ENCODE measurements at regions not wholly inside any gene's neighbourhood (a gene's known extent, or its start where the extent isn't known, plus 50 kb on each side); places are given as distances from the start of the nearest gene placed in this dataset.
"Not testable (repeated sequence)": the region's sequence is repeated elsewhere in the genome, so short reads cannot be mapped to it uniquely, and the experiment has no call there.

GRCh38 chr11:39144351-39145130 is 2314.9 kb downstream of the LRRC4C start:
- no peak for DNase-seq (ENCODE audit: low read depth)

GRCh38 chr11:39139581-39139980 is 2319.9 kb downstream of the LRRC4C start:
- DNase-seq (ENCODE audit: low read depth), result no peak

- DNase-seq (ENCODE audit: low read depth), result no peak
These were observed 2338.6 kb downstream of the LRRC4C start for GRCh38 chr11:39120890-39121289.

DNA sequence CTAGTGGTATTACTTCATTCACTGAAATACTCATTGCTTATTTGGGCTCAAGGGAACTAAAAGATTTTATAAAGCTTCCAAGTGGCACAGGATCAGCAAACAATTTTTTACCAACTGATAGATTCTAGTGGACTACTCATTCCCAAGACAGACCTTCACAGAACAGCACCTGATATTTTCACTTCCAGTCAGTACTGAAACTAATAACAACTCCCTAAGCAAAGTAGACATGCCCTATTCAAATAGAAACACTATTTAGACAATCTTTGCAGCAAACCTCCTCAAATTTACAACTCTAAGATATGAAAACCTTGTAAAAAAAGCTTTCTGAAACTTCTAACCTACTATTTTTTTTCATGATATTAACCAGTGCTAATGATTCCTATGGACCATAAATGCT is 2345.8 kb downstream of the LRRC4C start:
- no peak for DNase-seq (ENCODE audit: low read depth)

DNA sequence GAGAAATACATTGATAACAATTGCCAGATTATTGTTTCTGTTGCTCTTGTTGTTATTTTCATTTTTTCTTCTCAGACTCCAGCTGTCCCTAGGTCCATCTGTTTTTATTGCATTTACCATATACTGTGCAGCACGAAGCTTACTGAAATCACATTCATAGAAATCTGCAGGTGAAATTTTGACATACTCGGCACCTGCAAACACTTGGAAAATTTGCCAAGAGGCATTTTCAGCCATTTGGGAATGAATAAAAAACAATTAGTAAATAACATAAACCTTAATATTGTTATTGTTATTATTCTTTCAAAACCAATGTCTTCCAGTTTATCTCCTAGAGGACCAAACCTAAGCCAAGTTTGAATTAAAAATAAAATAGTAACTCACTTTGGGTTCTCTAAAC is 2357.2 kb downstream of the LRRC4C start:
- DNase-seq (ENCODE audit: low read depth), result no peak

DNA sequence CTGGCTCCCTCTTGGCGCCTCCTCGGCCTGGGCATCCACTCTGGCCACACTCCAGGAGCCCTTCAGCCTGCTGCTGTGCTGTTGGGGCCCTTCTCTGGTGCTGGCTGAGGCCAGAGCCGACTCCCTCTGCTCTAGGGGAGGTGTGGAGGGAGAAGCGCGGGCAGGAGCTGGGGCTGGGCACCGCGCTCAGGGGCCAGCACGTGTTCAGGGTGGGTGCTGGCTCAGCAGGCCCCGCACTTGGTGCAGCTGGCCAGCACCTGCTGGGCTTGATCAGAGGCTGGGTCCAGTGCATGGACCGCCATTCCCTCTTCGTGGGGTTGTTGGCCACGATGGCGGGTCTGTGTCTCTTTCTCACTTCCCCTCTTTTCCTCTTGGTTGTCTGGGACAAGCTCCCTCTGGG is 2381.0 kb downstream of the LRRC4C start:
- no peak for DNase-seq (ENCODE audit: low read depth)

DNA sequence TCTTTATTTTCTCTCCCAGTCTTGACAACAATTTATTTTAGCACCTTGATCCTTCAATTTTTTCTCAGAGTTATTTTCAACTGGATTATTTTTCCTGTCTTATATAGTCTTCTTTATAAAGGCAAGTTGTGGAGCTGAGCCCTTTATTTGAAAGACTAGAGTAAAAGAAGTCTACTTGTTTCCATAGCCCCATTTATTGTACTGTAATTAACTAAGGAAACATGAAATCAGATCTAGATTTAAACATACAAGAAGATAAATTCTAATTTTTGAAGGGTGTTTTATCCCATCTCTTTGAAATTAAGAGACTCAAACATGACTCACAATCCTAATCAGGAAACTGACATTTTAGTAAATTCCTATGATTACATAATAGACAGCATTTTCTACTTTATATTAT is 2421.8 kb downstream of the LRRC4C start:
- no peak for DNase-seq (ENCODE audit: low read depth)

DNA sequence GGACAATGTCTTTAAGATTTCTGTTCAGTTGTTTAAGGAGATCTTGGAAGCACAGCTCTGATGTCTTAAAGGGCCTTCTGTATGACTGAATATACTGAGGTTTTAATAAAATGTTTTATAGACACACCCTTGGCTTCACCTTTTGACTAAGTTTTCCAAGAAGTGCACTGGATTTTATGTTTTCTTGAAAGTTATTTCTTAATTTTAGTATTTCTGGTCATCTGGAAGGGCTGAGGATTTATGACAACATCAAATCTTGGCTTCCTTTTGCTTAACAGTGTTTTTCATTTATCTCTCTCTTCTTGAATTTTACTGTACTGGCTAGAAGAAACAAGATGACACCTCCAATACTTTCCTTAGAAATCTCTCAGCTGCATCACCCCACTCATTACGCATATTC is 2423.4 kb downstream of the LRRC4C start:
- no peak for DNase-seq (ENCODE audit: low read depth)

DNA sequence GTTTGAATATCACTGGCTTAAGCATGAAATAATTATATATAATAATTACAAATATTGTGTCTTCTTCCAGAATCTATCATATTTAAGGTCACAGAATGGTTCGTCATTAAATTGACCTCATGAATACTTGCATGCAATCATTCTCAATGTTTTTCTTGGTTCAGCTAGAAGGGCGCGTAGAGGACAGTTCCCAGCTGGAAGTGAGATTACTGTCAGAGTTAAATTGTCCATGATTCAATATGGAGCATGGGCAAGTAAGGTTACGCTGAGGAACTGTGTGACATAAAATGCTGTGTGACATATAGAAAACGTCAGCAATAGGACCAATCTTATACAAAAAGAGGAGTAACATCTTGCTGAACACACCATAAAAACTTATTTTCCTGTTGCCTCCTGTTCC is 2423.5 kb upstream of the RAG2 start:
- no peak for DNase-seq (ENCODE audit: low read depth)

- DNase-seq (ENCODE audit: low read depth), result no peak
These were observed 2413.8 kb upstream of the RAG2 start for GRCh38 chr11:39011797-39012196.

DNA sequence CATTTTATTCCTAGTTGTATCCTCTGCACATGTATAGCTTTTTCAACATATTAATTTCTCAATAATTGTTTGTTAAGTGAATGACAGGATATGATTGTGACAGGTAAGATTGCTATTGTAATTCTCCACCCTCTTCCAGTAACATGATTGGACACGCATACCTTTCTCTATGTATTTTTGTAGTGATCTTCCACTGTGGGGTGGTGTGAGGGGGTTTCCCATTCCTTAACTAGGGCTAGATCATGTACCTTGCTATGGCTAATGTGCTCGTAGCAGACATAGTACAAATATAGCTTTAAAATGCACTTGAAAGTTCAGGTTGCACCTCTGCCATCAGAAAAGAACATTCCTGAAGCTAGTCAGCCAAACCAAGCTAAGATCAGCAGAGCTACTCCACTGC is 2392.8 kb upstream of the RAG2 start:
- no peak for DNase-seq (ENCODE audit: low read depth)

DNA sequence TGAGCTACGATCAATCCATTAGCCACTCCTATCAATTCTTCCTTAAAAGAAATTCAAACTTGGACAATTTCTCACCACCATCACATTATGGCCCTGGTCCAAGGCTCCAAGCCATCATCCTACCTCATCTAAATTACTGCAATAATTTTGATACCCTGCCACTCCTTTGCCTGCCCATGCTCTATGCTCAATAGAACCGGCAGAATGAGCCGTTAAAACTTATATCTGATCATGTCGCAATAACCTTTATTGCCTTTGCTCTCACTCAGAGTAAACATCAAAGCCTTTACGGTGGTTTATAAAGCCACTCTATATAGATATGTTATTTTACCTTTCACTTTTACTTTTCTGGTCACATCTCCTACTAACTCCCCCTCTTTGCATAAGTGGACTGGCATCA is 2392.1 kb upstream of the RAG2 start:
- DNase-seq (ENCODE audit: low read depth), result no peak

- no peak for DNase-seq (ENCODE audit: low read depth)
These were observed 2390.9 kb upstream of the RAG2 start for GRCh38 chr11:38988908-38989307.

DNA sequence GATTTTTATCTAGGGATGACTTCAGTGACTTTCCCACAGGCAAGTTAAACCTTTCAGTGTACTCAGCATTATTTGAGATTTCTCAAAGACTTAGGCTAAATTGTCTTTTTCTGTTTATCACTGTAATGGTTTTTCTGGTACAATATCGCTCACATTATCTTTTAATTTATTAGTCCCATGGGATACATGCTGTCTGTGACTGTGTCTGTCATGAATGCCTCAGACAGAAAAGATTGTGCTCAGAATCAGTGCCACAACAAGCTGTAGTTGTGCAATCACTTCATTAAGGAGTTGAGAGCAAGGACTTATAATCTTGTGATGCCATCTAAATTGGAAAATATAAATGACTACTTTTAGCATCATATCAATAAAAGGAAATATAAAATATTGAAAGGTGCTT is 2374.2 kb upstream of the RAG2 start:
- no peak for DNase-seq (ENCODE audit: low read depth)

DNA sequence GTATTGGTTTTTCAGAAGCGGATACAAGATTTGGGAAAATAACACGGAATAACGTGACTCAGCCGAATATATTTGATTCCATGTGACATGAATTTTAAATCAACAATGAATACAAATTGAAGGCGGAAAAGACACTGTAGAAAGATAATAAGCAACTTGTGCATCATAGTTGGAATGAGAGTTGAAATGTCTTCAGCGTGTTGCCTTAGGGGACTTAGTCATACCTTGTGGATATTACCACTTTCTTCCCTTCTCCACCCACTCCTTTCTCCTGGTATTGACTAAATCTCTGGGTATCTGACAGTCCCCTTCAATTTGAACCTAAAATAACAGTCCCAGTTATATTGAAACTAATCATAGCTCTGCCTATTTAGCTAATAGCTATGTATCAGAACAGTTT is 2373.1 kb upstream of the RAG2 start:
- DNase-seq (ENCODE audit: low read depth), result no peak

DNA sequence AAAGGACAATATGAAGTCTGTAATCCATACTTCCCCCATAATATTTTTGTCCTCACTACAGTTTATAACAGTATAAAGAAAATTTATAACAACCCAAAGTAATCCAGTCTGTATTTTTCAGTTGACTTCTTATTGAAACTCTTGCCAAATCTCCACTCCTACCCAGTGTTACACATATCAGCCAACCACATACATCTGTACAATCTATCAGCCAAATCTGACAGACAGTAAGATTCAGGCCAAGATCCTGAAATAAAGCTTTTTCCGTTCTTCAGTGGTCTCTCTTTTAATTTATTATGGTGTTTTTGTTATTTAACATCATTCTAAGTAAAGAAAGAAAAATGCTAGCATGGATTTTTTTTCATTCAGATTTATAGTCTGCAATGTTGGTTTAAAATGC is 2370.9 kb upstream of the RAG2 start:
- DNase-seq (ENCODE audit: low read depth), result no peak

- no peak for DNase-seq (ENCODE audit: low read depth)
These were observed 2354.7 kb upstream of the RAG2 start for GRCh38 chr11:38952698-38953097.

DNA sequence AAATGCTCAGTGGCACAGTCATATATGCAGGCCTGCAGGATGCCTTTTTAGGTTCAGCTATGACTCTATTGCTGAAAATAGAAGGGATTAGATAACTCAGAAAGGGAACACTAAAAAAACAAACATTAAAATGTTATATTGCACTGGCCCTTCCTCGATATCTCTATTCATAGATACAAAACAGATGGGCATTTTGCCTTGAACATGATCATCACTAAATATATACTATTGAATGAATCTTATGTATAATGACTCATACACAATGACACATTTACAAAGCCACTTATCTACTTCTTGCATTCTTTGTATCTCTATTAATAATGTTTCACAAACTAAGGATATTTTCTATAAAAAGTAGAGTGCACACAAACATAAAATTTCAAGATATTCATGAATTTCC is 2352.8 kb upstream of the RAG2 start:
- no peak for DNase-seq (ENCODE audit: low read depth)

DNA sequence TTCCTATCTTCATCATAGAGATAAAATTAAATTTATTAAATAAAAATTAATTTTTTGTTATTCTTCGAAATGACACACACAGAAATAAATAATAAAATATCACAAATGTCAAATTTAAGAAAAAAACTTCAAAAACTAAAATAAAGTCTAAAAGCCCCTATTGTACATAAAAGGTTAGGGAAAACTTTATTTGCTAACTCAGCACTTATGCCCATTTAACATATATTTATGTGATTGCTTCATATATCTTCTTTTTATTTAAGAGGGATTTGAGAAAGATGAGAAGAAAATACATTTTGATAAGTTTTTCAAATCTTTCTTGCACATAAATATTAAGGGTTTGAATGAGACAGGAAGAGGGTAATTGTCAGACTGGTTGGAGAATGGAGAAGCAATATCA is 2350.4 kb upstream of the RAG2 start:
- DNase-seq (ENCODE audit: low read depth), result no peak

DNA sequence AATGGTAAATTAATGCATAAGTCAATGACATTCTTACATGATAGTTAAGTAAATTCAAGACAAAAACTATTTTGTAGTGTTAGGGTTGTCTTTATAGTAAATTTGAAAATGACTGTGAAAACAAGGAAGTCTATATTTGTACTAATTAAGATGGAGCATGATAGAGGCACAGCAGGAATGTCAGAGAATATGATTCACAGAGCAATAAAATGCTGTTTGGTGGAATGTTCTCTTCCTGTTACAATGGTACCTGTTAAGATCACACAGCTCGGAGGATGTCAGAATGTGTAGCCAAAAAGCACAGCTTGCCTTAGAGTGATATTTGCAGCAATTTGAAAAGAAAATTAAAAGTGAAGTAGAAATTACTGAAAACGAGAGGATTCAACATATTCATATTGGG is 2339.7 kb upstream of the RAG2 start:
- DNase-seq (ENCODE audit: low read depth), result no peak

- no peak for DNase-seq (ENCODE audit: low read depth)
These were observed 2337.9 kb upstream of the RAG2 start for GRCh38 chr11:38935941-38936340.

DNA sequence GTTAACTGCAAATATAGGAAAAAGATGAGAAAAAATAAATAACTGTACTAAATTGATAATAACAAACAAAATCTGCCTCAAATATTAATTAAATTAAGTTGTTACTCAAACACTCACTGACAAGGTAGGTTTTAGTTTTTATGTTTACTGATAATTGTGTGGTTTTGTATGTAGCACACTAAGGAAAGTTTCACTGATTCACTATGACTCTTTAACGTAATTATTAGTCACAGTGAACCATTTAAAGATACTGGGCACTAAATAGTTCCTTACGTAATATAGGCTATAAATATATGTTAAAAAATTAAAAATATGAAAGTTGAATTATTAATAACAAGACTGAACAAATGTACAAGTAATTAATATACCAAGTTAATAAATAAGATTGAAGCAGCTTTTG is 2330.0 kb upstream of the RAG2 start:
- no peak for DNase-seq (ENCODE audit: low read depth)

DNA sequence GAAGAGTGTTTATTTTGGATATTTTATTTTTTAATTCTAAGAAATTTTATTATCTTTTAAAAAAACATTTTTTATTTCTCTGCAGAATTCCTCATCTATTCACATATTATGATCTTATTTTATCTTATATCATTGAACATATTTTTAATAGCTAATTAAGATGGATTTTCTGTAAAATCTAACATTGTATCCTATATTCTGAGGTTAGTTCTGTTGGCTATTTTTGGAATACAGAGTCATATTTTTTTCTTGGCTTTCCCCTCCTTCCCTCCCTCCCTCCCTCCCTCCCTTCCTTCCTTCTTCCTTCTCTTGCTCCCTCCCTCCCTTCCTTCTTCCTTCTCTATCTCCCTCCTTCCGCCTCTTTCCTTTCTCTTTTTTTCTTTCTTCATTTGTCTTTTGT is 2326.6 kb upstream of the RAG2 start:
- DNase-seq (ENCODE audit: low read depth), result no peak

DNA sequence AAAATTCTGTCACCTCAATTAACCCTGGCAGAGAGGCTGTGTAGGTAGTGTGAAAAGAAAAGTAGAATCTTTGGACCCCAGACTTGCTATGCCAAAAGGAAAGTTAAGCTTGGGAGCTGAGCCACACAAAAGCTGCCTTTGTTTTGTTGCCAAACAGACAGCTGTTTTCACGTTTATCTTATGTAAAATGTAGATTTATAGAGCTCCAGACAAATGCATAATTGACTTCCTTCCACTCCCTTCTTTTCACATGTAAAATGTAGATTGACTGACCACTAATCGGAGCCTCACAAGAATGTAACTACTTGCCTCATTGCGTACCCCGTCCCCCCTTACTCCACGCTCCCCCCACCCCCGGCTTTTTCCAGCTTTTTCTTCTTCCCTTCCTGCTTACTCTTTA is 2302.2 kb upstream of the RAG2 start:
- DNase-seq (ENCODE audit: low read depth), result no peak

DNA sequence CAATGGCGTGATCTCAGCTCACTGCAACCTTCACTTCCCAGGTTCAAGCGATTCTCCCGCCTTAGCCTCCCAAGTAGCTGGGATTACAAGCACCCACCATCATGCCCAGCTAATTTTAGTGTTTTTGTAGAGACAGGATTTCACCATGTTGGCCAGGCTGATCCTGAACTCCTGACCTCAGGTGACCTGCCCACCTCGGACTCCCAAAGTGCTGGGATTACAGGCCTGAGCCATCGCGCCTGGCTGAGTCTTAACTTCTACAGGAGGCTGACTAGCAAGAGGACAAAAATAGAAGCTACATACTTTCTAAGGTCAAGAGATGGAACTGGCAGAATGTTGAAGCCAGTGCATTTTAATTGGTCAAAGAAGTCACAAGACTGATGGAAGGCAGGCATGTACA is 2296.2 kb upstream of the RAG2 start:
- DNase-seq (ENCODE audit: low read depth), result not testable (repeated sequence)
